ENCODE measurements at regions not wholly inside any gene's neighbourhood (a gene's known extent, or its start where the extent isn't known, plus 50 kb on each side); places are given as distances from the start of the nearest gene placed in this dataset.
"Not testable (repeated sequence)": the region's sequence is repeated elsewhere in the genome, so short reads cannot be mapped to it uniquely, and the experiment has no call there.

GRCh38 chr13:110041638-110042037 lies 255.3 kb upstream of the IRS2 start:
- H2BK5ac ChIP-seq (ENCODE audit: low read depth, low read length); H2BK12ac ChIP-seq (ENCODE audit: low read depth, low read length); H2AFZ ChIP-seq (ENCODE audit: low read length); H3K79me2 ChIP-seq (ENCODE audit: control insufficient read depth in 1 of 2, insufficient read depth in 2 of 2, low read length in 2 of 2); H4K5ac ChIP-seq (ENCODE audit: insufficient read length, low read depth, low read length); H2BK15ac ChIP-seq (ENCODE audit: low read length); H4K20me1 ChIP-seq (replicated peaks in 1 of 2; ENCODE audit: control insufficient read depth in 1 of 2, insufficient read depth in 2 of 2, low read length in 2 of 2); H4K8ac ChIP-seq (ENCODE audit: extremely low read depth, insufficient read depth, low read length); H3K23me2 ChIP-seq (ENCODE audit: low read depth, low read length); H2BK120ac ChIP-seq (replicated peaks; ENCODE audit: low read depth, low read length); H3K4me1 ChIP-seq (replicated peaks in 1 of 4; ENCODE audit: control insufficient read depth in 3 of 4, insufficient read depth in 4 of 4, low read length in 3 of 4); H3K56ac ChIP-seq (replicated peaks; ENCODE audit: insufficient read length, low read depth, low read length); DNase-seq (ENCODE audit: low read depth in 1 of 2, low spot score in 2 of 2); H2BK20ac ChIP-seq (ENCODE audit: low read length); H3K79me1 ChIP-seq (ENCODE audit: low read depth, low read length); H3K27ac ChIP-seq (ENCODE audit: low read depth, low read length); POLR2A ChIA-PET (ENCODE audit: partially characterized antibody); H3K18ac ChIP-seq (ENCODE audit: extremely low read depth, low read length); H3K9ac ChIP-seq (replicated peaks in 1 of 4; ENCODE audit: extremely low read depth in 1 of 4, low read depth in 3 of 4, low read length in 3 of 4); H3K27me3 ChIP-seq (replicated peaks in 1 of 4; ENCODE audit: control insufficient read depth in 3 of 4, extremely low read depth in 1 of 4, insufficient read depth in 3 of 4, low read length in 3 of 4); H3K4me3 ChIP-seq (ENCODE audit: extremely low read depth in 1 of 4, insufficient read depth in 2 of 4, low read depth in 3 of 4, low read length in 4 of 4); H3K36me3 ChIP-seq (ENCODE audit: control insufficient read depth in 2 of 4, insufficient read depth in 4 of 4, low read length in 3 of 4); CTCF ChIA-PET (ENCODE audit: partially characterized antibody); H2AK5ac ChIP-seq (ENCODE audit: low read depth, low read length); H4K91ac ChIP-seq (replicated peaks; ENCODE audit: insufficient read length, low read length); H3K23ac ChIP-seq (ENCODE audit: insufficient read length); H3K9me3 ChIP-seq (ENCODE audit: insufficient read depth in 2 of 2, low read depth in 1 of 2, low read length in 1 of 2); FAIRE-seq; H3K4ac ChIP-seq (replicated peaks; ENCODE audit: insufficient read length, low read depth, low read length); H3K4me2 ChIP-seq (ENCODE audit: insufficient read depth in 1 of 2, low read depth in 2 of 2, low read length in 2 of 2); H3K14ac ChIP-seq (ENCODE audit: insufficient read length): not testable (repeated sequence)
- WGBS, 2 experiments (ENCODE audit: extremely low coverage in 1 of 2, insufficient coverage in 1 of 2, insufficient read length in 1 of 2, insufficient replicate concordance in 2 of 2, low coverage in 1 of 2, low lambda C conversion rate in 2 of 2, missing lambda C conversion rate in 1 of 2), result 80% methylated on average over 1 of the region's 4 CpGs; no CpG with 5 or more reads in 1 of the 2 experiments

Data from H1 (cell line).